Keratinocyte (primary cell): ENCODE measurements at regions not wholly inside any gene's neighbourhood (a gene's known extent, or its start where the extent isn't known, plus 50 kb on each side); places are given as distances from the start of the nearest gene placed in this dataset.

Source experiments
- EZH2 ChIP-seq: IDR thresholded peaks from one replicate; pipeline ENCODE4 v1.6.1; 2012; ENCODE audit warnings: inconsistent platforms, mild to moderate bottlenecking, low read length, moderate library complexity
- TF ChIP-seq, protein P1 (sequence below), 3 experiments: IDR thresholded peaks in 1 of 3; conservative IDR thresholded peaks in 1 of 3; optimal IDR thresholded peaks in 1 of 3; 2 replicates in 2 of 3; 3 replicates in 1 of 3; pipeline versions ENCODE3 to v1.5.1; 2011; ENCODE audit warnings: low read length in 3 of 3, mild to moderate bottlenecking in 3 of 3, moderate library complexity in 2 of 3, control low read depth in 1 of 3, inconsistent platforms in 1 of 3; ENCODE audit not compliant: insufficient read depth in 2 of 3; ENCODE audit errors: extremely low read depth in 1 of 3

DNA sequence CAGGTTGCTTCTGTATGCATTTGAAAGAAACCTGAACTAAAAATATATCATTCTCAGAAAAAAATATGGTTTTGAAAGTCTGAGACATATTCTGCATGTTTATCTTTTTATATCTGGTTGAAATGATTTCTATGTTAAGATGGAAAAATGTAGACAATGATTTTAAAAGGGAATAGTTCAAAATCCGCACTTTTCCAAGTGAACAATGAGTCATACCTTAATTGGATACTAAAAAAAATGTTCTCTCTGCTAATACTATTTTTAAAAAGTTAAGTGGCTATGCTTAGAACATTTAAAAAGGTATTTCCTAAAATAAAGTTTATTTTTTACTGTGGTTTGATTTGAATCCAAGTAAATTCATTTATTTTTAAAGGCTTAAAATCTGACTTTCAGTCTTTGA lies 801.4 kb downstream of the SLITRK6 start:
- TF ChIP-seq, protein P1, sequence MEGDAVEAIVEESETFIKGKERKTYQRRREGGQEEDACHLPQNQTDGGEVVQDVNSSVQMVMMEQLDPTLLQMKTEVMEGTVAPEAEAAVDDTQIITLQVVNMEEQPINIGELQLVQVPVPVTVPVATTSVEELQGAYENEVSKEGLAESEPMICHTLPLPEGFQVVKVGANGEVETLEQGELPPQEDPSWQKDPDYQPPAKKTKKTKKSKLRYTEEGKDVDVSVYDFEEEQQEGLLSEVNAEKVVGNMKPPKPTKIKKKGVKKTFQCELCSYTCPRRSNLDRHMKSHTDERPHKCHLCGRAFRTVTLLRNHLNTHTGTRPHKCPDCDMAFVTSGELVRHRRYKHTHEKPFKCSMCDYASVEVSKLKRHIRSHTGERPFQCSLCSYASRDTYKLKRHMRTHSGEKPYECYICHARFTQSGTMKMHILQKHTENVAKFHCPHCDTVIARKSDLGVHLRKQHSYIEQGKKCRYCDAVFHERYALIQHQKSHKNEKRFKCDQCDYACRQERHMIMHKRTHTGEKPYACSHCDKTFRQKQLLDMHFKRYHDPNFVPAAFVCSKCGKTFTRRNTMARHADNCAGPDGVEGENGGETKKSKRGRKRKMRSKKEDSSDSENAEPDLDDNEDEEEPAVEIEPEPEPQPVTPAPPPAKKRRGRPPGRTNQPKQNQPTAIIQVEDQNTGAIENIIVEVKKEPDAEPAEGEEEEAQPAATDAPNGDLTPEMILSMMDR (optimal IDR thresholded peaks at IDR 0.05 in 1 of 3, IDR thresholded peaks at IDR 0.05 in 1 of 3, conservative IDR thresholded peaks at IDR 0.05 in 1 of 3; ENCODE audit: extremely low read depth in 1 of 3, insufficient read depth in 2 of 3, low read length in 3 of 3) = no peak
- TF ChIP-seq EZH2 = no peak
